ENCODE measurements at regions not wholly inside any gene's neighbourhood (a gene's known extent, or its start where the extent isn't known, plus 50 kb on each side); places are given as distances from the start of the nearest gene placed in this dataset.

- dilution Hi-C loops (cut with MboI; ENCODE audit: extremely low pct_ligation_motif_present, low sequenced_read_pairs) (no loop called here), intact Hi-C loops (cut with micrococcal nuclease) (no loop called here)
- POLR2A ChIA-PET, result no interaction called here
- Histone ChIP-seq H3K9ac (replicated peaks; ENCODE audit: extremely low read depth, insufficient read depth, low read length) (no peak overlapping the region), H3K4me3 (replicated peaks in 1 of 3; ENCODE audit: insufficient read depth in 1 of 3, low read depth in 1 of 3, low read length in 3 of 3) (no peak overlapping the region), H4K20me1 (replicated peaks; ENCODE audit: control insufficient read depth, extremely low read depth, insufficient read depth, low read length) (no peaks in the 10 kb centered on the region), H2AFZ (ENCODE audit: low read depth, low read length) (no peak overlapping the region), H3K9me1 (replicated peaks; ENCODE audit: control insufficient read depth, extremely low read depth, insufficient read depth, low read length) (no peaks in the 10 kb centered on the region), H3K27ac (ENCODE audit: insufficient read depth, low read depth, low read length) (no peak overlapping the region), H3K4me2 (ENCODE audit: insufficient read depth, low read length) (no peak overlapping the region), H3K27me3 (ENCODE audit: control insufficient read depth in 2 of 2, insufficient read depth in 2 of 2, low read length in 2 of 2) (no peaks in the 10 kb centered on the region), H3K79me2 (ENCODE audit: control insufficient read depth, insufficient read depth, low read length) (no peaks in the 10 kb centered on the region), H3K9me3 (replicated peaks; ENCODE audit: control insufficient read depth, insufficient read depth, low read length) (no peaks in the 10 kb centered on the region), H3K4me1 (ENCODE audit: control insufficient read depth, extremely low read depth, insufficient read depth, low read length) (no peaks in the 10 kb centered on the region), H3K36me3 (ENCODE audit: control insufficient read depth in 2 of 2, extremely low read depth in 1 of 2, insufficient read depth in 2 of 2, low read length in 2 of 2) (no peaks in the 10 kb centered on the region)
- DNase-seq (ENCODE audit: low read depth, low spot score) (no peak), FAIRE-seq (no peak)
- no TSS peak for BruUV-seq (replicated peaks)
- CTCF ChIA-PET, result no interaction called here
- TF ChIP-seq JUN (IDR thresholded peaks at IDR 0.05; ENCODE audit: borderline replicate concordance, insufficient read depth, insufficient read length, low read depth) (no peak), FOS (IDR thresholded peaks at IDR 0.05; ENCODE audit: borderline replicate concordance, insufficient read depth, low read length) (no peak), GATA2 (IDR thresholded peaks at IDR 0.05; ENCODE audit: insufficient read depth, insufficient read length, low read depth, low read length) (no peak)
Measured at GRCh38 chr18:27366151-27366550, 181.0 kb upstream of the CHST9 start.

GRCh38 chr18:27363872-27364271 is 178.8 kb upstream of the CHST9 start:
- POLR2A ChIA-PET, result no interaction called here
- Histone ChIP-seq H3K36me3 (ENCODE audit: control insufficient read depth in 2 of 2, extremely low read depth in 1 of 2, insufficient read depth in 2 of 2, low read length in 2 of 2) (no peaks in the 10 kb centered on the region), H3K79me2 (ENCODE audit: control insufficient read depth, insufficient read depth, low read length) (no peaks in the 10 kb centered on the region), H3K9me1 (replicated peaks; ENCODE audit: control insufficient read depth, extremely low read depth, insufficient read depth, low read length) (no peaks in the 10 kb centered on the region), H3K27me3 (ENCODE audit: control insufficient read depth in 2 of 2, insufficient read depth in 2 of 2, low read length in 2 of 2) (no peaks in the 10 kb centered on the region), H3K9me3 (replicated peaks; ENCODE audit: control insufficient read depth, insufficient read depth, low read length) (no peaks in the 10 kb centered on the region), H3K4me1 (ENCODE audit: control insufficient read depth, extremely low read depth, insufficient read depth, low read length) (no peaks in the 10 kb centered on the region), H3K27ac (ENCODE audit: insufficient read depth, low read depth, low read length) (no peak overlapping the region), H2AFZ (ENCODE audit: low read depth, low read length) (no peak overlapping the region), H4K20me1 (replicated peaks; ENCODE audit: control insufficient read depth, extremely low read depth, insufficient read depth, low read length) (no peaks in the 10 kb centered on the region), H3K4me2 (ENCODE audit: insufficient read depth, low read length) (no peak overlapping the region), H3K9ac (replicated peaks; ENCODE audit: extremely low read depth, insufficient read depth, low read length) (no peak overlapping the region), H3K4me3 (replicated peaks in 1 of 3; ENCODE audit: insufficient read depth in 1 of 3, low read depth in 1 of 3, low read length in 3 of 3) (no peak overlapping the region)
- CTCF ChIA-PET, result no interaction called here
- intact Hi-C loops (cut with micrococcal nuclease) (loop anchor here (2.0 kb wide), 1 partner anchor 235 kb away; no protein-coding TSS in a partner anchor), dilution Hi-C loops (cut with MboI; ENCODE audit: extremely low pct_ligation_motif_present, low sequenced_read_pairs) (no loop called here)
- no peak for TF ChIP-seq CTCF (IDR thresholded peaks at IDR 0.05; ENCODE audit: extremely low read depth in 1 of 2, insufficient read depth in 1 of 2, low read depth in 1 of 2, low read length in 2 of 2)
- no peak for TF ChIP-seq FOS (IDR thresholded peaks at IDR 0.05; ENCODE audit: borderline replicate concordance, insufficient read depth, low read length)
- no peak for TF ChIP-seq EZH2 (IDR thresholded peaks at IDR 0.05; ENCODE audit: borderline replicate concordance, low read depth, low read length, severe bottlenecking)
- TF ChIP-seq MAX (IDR thresholded peaks at IDR 0.05; ENCODE audit: insufficient read depth, insufficient read length), result no peak
- TF ChIP-seq JUN (IDR thresholded peaks at IDR 0.05; ENCODE audit: borderline replicate concordance, insufficient read depth, insufficient read length, low read depth), result no peak
- no peak for TF ChIP-seq POLR2AphosphoS5 (IDR thresholded peaks at IDR 0.05; ENCODE audit: insufficient read depth, low read depth, low read length)
- no peak for TF ChIP-seq POLR2A (IDR thresholded peaks at IDR 0.05; ENCODE audit: low read depth, low read length)
- no peak for TF ChIP-seq MYC (IDR thresholded peaks at IDR 0.05; ENCODE audit: low read depth, low read length)
- TF ChIP-seq GATA2 (IDR thresholded peaks at IDR 0.05; ENCODE audit: insufficient read depth, insufficient read length, low read depth, low read length), result no peak
- BruUV-seq (replicated peaks), result no TSS peak
- FAIRE-seq (no peak), DNase-seq (ENCODE audit: low read depth, low spot score) (no peak)
